Right renal pelvis (tissue), 4 donors: ENCODE measurements at regions not wholly inside any gene's neighbourhood (a gene's known extent, or its start where the extent isn't known, plus 50 kb on each side); places are given as distances from the start of the nearest gene placed in this dataset.

Experiments used
- DNase-seq, 4 donors: peaks; one replicate each; pipeline ENCODE4 v3.0.0-alpha.2; 2013; ENCODE audit warnings: low read depth in 4 of 4, low spot score in 3 of 4, missing footprints in 1 of 4

- DNase-seq = no peak
These were observed 206.5 kb downstream of the CTTN start for GRCh38 chr11:70604630-70605467.

DNA sequence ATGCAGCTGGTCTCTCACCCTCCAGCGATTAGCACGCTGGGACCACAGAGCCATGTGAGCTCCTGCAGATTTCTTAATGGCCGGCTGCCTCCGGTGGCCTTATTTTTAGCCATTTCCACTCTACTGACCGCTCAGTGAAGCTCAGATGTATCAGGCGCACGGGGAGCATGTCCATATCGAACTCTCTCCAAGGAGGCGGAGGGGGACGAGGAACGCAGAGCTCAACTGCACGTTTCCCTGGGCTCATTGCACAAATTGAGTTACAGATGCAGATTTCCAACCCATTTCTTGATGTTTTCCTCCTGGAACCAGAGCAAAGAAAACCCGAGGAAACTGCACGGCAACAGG lies 207.1 kb downstream of the CTTN start:
- DNase-seq = no peak

DNA sequence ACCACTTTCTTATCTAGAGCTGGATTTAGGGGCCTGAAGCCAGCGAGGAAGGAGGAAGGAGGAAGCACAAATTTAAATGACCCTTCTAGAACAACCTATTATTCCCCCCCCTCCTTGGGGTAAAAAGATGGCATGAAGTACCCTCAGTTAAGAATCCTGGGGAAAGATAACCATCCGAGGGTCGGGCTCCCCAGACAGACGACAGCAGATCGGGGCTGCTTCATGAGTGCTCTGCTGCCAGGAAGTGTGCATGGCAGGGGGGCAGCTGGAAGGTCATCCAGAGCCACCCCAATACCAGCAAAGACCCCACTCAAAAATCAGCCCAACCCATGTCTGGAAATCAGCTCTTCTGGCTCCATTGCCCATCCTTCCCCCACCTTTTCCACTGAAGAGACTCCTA lies 207.5 kb downstream of the CTTN start:
- DNase-seq = no peak

GRCh38 chr11:70606248-70606950 lies 208.1 kb downstream of the CTTN start:
- DNase-seq = no peak

DNA sequence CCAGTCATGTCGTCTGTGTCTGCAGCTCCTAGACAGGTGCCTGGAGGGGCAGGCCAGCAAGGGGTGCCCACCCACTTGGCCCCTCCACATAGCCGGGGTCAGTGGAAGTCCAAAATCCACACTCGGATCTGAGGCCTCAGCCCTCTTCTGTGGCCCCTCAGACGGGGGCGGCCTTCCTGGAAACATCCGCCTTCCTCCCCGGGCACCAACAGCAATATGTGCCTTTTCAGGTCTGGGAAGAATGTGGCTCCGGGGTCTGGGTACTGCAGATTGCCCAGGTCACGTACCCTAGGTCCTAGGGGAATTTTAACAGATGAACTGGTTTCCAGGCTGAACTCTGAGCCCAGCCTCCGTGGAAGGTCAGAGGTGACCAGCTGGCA lies 208.6 kb downstream of the CTTN start:
- DNase-seq = no peak

GRCh38 chr11:70607561-70607960 lies 209.2 kb downstream of the CTTN start:
- no peak for DNase-seq

DNA sequence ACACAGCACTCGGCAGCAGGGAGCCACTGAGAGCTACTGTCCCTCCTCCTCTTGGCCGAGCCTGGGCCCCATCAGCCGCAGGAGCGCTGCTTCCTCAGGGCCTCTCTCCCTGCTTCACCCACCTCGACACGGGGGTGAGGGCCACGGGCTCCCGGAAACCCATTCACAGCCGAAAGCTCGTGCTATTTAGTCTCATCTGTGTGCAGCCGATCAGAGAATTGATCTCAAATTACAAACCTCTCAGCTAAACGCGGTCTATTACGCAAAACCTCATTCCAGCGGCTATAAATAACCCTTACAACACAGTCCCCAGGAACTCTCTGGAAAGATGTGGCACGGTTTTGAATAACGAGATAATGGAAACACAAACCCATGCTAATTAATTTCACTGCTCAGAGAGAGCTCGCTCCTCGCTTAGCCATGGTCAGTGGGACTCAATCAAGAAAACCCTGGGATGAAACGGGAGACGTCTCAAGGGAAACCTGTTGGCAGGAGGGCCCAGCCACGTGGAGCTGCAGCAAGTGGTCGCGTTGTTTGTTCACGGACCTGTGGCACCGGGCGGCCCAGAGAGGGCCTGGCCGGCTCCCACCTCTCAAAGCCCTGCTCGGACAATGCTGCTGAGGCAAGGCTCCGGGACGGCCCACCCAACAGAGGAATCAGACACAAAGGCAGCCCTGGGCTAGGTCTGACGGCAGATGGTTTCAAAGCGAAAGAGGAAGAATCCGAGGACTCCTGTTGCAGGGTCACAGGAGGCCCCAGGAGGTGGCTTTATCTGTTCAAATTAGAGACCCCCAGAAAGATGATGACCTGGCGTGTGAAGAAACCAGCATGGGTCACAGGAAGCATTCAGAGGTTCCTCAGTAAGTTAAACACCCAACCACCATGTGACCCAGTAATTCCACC lies 210.5 kb downstream of the CTTN start:
- DNase-seq = no peak

GRCh38 chr11:70610566-70611565 lies 212.5 kb downstream of the CTTN start:
- DNase-seq = no peak

DNA sequence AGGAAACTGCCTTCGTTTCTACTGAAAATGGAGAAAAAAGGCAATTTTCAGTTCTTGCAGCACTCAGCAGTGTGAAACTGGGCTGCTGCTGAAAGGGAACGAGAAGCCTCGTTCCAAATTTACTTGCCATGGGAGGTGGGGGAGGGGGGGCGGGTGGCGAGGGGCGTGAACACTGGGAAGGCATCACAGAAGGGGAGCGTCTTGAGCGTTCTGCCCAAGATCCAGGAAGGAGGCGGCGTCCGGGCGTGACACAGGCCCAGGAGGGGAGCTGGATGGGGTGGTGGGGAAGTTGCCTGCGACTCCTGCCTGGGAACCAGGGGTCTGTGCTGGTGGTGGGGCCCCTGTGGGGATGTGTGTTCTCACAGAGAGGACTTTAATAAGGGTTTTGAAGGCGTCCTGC lies 213.5 kb downstream of the CTTN start:
- DNase-seq = no peak

DNA sequence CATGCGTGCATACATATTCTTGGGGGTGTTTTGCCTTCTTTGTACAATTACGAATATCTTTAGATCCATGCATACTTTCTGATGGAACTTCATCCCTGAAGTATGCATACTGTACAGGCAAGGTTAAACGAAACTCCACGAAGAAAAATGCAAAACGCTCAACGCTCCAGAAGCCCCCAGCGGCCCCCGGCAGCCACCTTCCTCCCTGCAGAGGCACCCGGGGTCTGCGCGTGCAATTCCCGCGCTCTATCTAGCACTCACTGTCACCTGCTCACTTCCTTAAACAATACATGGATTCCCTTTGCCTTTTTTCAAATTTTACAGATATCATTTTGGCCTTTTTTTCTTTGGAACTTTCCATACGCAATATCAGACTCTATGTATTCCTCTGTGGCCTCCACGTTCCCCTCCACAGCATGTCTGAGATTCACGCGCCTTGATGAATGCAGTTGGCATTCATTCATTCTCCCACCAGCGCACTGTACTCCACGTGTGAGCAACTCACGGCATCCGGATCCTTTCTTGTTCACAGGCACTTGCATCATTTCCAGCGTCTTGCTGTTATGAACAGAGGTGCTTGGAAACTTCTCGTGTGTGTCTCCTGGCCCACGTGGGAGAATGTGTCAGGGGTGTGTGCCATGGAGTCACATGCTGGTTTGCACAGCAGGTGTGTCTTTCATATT lies 214.3 kb downstream of the CTTN start:
- DNase-seq = no peak

- no peak for DNase-seq
These were observed 215.8 kb downstream of the CTTN start for GRCh38 chr11:70614034-70614681.

DNA sequence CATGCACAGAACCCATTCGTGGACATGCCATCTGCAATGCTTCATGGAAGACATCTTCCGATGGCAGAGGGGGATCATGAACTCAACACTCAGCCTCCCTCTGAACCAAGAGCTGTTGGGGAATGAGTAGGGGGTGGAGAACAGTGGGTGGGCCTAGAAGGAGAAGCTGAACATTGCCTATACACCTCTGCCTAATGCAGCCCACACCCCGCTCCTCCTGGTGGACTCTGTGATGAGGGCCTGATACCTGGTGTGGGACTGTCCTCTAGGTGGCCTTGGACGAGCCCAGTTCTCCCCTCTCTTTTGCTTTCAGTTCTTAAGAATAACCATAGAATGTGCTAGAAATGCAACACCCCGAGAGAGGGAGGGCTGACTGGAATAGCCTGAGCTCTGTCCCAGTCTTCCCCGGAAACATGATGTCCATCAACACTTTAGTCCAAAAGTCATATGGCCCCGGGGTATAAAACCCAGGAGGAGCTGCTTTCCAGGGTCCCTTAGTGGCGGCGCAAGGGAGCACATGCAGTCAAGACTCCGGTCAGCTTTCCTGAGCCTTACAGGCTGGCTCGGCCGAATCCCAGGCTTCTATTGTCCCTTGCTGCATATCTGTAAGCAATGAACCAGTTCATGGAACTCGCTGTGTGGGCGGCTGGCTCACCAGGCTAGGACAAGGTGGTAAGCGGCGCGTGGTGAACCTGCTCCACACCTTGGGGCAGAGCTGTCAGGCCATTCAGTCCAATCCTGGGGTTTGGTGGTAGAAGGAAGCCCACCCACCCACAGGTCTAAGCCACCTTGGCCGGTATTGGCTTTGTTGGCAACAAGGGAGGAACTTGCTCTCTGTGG lies 216.9 kb downstream of the CTTN start:
- DNase-seq = no peak

DNA sequence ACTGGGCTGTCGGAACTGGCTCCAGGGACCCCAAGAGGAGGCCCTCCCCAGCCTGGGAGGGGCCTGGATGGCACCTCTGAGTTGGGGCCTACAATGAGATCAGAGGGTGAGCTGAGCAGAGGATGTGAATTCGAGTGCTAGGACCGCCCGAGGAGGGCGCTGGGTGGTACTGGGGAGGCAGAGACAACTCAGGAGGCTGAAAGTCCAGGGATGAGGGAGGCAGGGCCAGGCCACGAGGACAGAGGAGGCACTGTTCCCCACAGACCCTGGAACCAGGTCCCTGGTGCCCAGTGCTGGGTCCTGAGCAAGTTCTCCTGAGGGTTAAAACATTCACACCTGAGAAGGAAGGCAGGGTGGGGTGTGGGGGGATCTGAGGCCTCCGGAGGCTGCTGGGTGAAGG lies 218.0 kb downstream of the CTTN start:
- no peak for DNase-seq

GRCh38 chr11:70616938-70617654 lies 218.8 kb downstream of the CTTN start:
- DNase-seq = no peak

DNA sequence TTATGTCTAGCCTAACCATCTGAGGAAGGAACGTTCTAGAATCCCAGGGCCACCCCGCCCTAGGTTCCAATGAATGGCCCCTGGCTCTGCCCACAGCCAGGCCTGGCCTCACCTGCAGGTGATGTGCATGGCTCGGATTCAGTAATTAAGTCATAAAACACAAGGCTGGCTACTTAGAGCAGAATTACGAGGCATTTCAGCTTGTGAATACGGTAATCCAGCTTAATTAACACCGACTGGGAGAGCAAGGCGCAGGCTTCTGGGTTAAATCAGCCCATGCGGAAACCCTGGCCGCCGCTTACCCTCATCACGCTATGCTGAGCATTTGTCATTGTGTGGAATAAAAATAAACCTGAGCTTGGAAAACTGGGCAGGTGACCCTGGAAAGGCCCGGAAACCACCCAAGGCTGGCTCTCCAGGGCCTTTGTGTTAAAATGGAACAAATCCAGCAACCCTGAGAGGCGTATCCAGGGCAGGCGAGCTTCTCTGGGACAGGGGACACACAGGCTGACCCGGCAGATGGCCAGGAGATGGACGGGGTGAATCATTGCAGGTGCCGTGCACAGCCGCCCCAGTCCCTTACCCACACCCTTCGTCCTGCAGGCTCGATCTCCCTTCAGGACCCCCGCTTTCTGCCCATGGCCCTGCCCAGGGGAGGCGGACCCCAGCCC lies 220.2 kb downstream of the CTTN start:
- no peak for DNase-seq

GRCh38 chr11:70619591-70619990 lies 221.3 kb downstream of the CTTN start:
- DNase-seq = no peak
